Gastrocnemius medialis (tissue), 4 donors: ENCODE measurements at regions not wholly inside any gene's neighbourhood (a gene's known extent, or its start where the extent isn't known, plus 50 kb on each side); places are given as distances from the start of the nearest gene placed in this dataset.

Source experiments
- ATAC-seq, 2 donors: fragments of 150-250 bp; one replicate each; pipeline ENCODE4 v1.9.1; 2016
- DNase-seq, 2 donors: peaks; one replicate each; pipeline ENCODE4 v3.0.0-alpha.2; 2019
- H3K27ac ChIP-seq, 4 donors: fragments of 200-600 bp; sonication (generic); 1 replicate in 1 of 4; 2 replicates in 3 of 4; pipeline ENCODE4 v1.5.1; 2016 to 2018; ENCODE audit warnings: mild to moderate bottlenecking in 2 of 4, moderate library complexity in 1 of 4
- H3K27me3 ChIP-seq, 3 donors: fragments of 200-600 bp; sonication (generic) in 2 of 3; 1 replicate in 1 of 3; 2 replicates in 2 of 3; pipeline versions ENCODE4 v1.5.1 to v1.6.0; 2016 to 2019; ENCODE audit warnings: mild to moderate bottlenecking in 1 of 3, moderate library complexity in 1 of 3
- H3K36me3 ChIP-seq, 2 donors: fragments of 200-600 bp; sonication (generic) in 1 of 2; one replicate each; pipeline ENCODE4 v1.5.1; 2017 to 2018
- H3K4me1 ChIP-seq, 2 donors: fragments of 200-600 bp; sonication (generic) in 1 of 2; one replicate each; pipeline ENCODE4 v1.5.1; 2016 to 2017; ENCODE audit warnings: mild to moderate bottlenecking in 2 of 2
- H3K4me3 ChIP-seq, 4 donors: fragments of 200-600 bp; sonication (generic) in 3 of 4; 1 replicate in 1 of 4; 2 replicates in 3 of 4; pipeline ENCODE4 v1.5.1; 2016 to 2019; ENCODE audit warnings: mild to moderate bottlenecking in 2 of 4
- H3K9me3 ChIP-seq, 3 donors: fragments of 200-600 bp; sonication (generic) in 2 of 3; 1 replicate in 1 of 3; 2 replicates in 2 of 3; pipeline ENCODE4 v1.5.1; 2016 to 2019
- POLR2A ChIP-seq, 2 donors: fragments of 450-650 bp; IDR thresholded peaks; one replicate each; pipeline ENCODE4 v1.6.1; 2017; ENCODE audit warnings: antibody characterized with exemption in 2 of 2, mild to moderate bottlenecking in 2 of 2, moderate library complexity in 2 of 2
- in situ Hi-C, 4 donors: fragments of 200-750 bp; cut with MboI; loops; one replicate each; pipeline versions ENCODE4 v1.15.0 to v1.8.0; 2017; ENCODE audit warnings: low sequenced_read_pairs in 4 of 4
- intact Hi-C: fragments of 100-400 bp; cut with DNase I; formaldehyde crosslinking; loops from one replicate; pipeline ENCODE4 v1.15.1; 2023; ENCODE audit warnings: low total_unique reads
- TF ChIP-seq, protein P1 (sequence below), 5 experiments: fragments of 450-650 bp in 3 of 5; fragments of 200-600 bp in 2 of 5; sonication (generic) in 2 of 5; IDR thresholded peaks in 4 of 5; conservative IDR thresholded peaks in 1 of 5; 1 replicate in 4 of 5; 2 replicates in 1 of 5; pipeline ENCODE4 v1.5.1; 2016 to 2019; ENCODE audit warnings: antibody characterized with exemption in 5 of 5, mild to moderate bottlenecking in 3 of 5, moderate library complexity in 3 of 5

DNA sequence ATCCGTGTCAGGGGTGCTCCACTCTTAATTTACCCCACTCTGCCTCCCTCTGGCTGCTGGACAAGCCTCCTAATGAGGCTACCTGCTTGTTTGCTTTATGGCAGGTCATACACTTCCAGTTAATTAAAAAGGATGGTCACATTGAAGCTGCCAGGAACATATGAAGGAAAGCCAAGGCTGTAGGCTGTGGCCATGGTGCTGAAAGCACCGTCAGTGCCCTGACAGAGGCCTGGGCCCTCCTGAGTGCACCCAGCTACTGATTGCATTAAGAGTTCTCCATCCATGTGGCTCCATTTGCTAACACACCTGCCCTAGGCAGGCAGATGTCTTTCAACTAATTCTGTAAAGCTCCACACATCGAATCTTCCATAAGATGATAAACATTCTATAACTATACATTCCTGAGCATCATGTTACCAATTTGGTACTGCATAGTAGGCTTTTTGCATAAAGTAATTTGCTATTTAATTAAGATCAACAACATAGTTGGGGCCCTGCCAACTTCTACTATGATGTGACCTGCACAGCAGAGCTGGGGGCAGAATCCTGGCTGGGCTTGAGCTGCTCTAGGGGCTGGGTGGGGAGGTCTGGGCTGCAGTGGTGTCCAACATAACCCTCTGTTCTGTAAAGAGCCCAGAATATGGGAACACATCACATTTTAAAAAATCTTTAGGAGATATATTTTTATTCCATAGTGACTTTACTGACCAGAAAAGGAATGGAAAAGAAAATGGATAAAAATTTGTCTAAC, 224.8 kb downstream of the SIPA1L2 start:
- intact Hi-C loops: no loop called here

DNA sequence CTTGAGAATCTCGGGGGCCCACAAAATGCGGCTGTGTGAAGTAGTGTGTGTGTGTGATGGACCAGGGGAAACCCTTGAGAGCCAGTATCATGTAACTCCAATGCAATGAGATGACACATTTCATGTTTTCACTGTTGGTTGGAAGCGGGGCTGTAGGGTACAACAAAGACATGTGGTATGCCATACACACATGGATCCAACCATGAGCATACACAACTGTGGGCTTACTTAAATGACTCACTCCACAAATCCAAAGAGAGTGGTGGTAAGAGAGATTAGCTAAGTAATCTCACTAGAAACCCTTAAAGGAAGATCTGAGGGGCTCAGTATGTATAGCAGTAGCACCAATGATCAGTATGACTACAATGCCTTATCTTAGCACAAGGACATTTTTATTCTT, 225.7 kb downstream of the SIPA1L2 start:
- TF ChIP-seq, protein P1, sequence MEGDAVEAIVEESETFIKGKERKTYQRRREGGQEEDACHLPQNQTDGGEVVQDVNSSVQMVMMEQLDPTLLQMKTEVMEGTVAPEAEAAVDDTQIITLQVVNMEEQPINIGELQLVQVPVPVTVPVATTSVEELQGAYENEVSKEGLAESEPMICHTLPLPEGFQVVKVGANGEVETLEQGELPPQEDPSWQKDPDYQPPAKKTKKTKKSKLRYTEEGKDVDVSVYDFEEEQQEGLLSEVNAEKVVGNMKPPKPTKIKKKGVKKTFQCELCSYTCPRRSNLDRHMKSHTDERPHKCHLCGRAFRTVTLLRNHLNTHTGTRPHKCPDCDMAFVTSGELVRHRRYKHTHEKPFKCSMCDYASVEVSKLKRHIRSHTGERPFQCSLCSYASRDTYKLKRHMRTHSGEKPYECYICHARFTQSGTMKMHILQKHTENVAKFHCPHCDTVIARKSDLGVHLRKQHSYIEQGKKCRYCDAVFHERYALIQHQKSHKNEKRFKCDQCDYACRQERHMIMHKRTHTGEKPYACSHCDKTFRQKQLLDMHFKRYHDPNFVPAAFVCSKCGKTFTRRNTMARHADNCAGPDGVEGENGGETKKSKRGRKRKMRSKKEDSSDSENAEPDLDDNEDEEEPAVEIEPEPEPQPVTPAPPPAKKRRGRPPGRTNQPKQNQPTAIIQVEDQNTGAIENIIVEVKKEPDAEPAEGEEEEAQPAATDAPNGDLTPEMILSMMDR (IDR thresholded peaks at IDR 0.05 in 4 of 5, conservative IDR thresholded peaks at IDR 0.05 in 1 of 5): no peak
- no peak for TF ChIP-seq POLR2A (IDR thresholded peaks at IDR 0.05)

More for the DNA sequence above, 224.8 kb downstream of the SIPA1L2 start:
- no peak overlapping the region for H3K27ac ChIP-seq
- no peaks in the 10 kb centered on the region for H3K27me3 ChIP-seq
- DNase-seq (no peak), ATAC-seq (no peak)
- in situ Hi-C loops: no loop called here
- H3K4me1 ChIP-seq: no peaks in the 10 kb centered on the region
- H3K9me3 ChIP-seq: no peaks in the 10 kb centered on the region
- no peak overlapping the region for H3K4me3 ChIP-seq
- no peak for TF ChIP-seq POLR2A (IDR thresholded peaks at IDR 0.05)
- TF ChIP-seq, protein P1 (IDR thresholded peaks at IDR 0.05 in 4 of 5, conservative IDR thresholded peaks at IDR 0.05 in 1 of 5): no peak
- peaks cover 0 to 23% of the 10 kb centered on the region in 2 donors for H3K36me3 ChIP-seq

DNA sequence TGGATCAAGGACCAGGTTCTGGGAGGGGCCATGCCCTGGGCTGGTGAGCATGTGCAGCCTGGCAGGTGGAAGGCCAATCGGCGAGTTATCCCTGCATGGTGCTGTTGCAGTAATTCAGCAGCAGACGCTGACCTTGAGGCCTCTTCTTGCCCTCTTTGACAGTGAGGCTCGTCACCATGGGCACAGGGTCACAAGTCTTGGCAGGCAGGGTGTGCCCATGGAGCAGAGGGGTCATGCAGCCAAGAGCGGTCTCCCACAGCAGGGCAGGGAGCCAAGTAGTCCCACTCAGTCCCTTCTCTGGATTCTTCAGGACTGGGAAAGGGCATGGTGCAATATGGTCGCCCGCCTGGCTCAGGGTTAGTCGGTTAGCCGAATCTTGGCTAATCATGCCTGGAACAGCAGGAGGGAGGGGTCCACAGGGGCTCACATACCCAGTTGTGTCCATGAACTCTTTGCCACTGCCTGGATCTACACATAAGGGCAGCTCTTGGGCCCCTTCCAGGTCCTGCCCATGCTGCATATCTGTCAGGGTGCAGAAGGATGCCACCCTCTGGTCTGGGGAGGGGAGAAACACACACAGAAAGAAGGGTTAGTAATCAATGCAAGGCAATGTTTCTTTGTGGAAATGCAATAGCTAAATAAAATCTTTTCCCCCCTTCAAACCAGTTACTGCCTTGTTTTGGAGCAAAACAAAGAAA, 226.8 kb downstream of the SIPA1L2 start:
- TF ChIP-seq, protein P1 (IDR thresholded peaks at IDR 0.05 in 4 of 5, conservative IDR thresholded peaks at IDR 0.05 in 1 of 5): no peak
- TF ChIP-seq POLR2A (IDR thresholded peaks at IDR 0.05): no peak
- Histone ChIP-seq H3K36me3 (peaks cover 0 to 18% of the 10 kb centered on the region in 2 donors), H3K27me3 (no peaks in the 10 kb centered on the region), H3K4me3 (no peak overlapping the region), H3K9me3 (no peaks in the 10 kb centered on the region), H3K27ac (no peak overlapping the region), H3K4me1 (no peaks in the 10 kb centered on the region)
- in situ Hi-C loops (no loop called here), intact Hi-C loops (no loop called here)
- ATAC-seq (no peak), DNase-seq (no peak)

More for the DNA sequence above, 225.7 kb downstream of the SIPA1L2 start:
- Histone ChIP-seq H3K4me3 (no peak overlapping the region), H3K9me3 (no peaks in the 10 kb centered on the region), H3K27ac (no peak overlapping the region), H3K4me1 (no peaks in the 10 kb centered on the region), H3K27me3 (no peaks in the 10 kb centered on the region), H3K36me3 (peaks cover 0 to 19% of the 10 kb centered on the region in 2 donors)
- in situ Hi-C loops: no loop called here
- intact Hi-C loops: no loop called here
- no peak for DNase-seq
- ATAC-seq: no peak

DNA sequence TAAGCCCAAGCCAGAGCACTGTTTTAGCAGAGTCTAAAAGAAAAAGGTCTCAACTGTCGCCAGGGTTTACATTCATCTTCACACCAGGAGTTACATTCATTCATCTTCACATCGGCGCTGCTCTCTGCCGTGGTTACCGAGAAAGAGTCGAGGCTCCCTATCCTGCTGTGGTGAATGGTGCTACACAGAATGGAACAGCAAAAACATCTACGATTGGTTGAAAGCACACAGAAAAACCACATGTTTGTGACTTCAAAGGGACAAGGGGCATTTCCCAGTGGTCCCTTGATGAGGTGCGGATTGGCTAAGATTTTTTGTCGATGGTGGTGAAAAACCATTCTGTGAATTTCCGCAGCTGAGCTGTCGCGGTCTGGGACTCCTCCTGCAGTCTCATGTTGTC, 231.1 kb downstream of the SIPA1L2 start:
- H3K4me1 ChIP-seq: no peaks in the 10 kb centered on the region
- intact Hi-C loops: no loop called here
- no peak for TF ChIP-seq POLR2A (IDR thresholded peaks at IDR 0.05)
- TF ChIP-seq, protein P1 (IDR thresholded peaks at IDR 0.05 in 4 of 5, conservative IDR thresholded peaks at IDR 0.05 in 1 of 5): no peak
- H3K27ac ChIP-seq: no peak overlapping the region
- H3K36me3 ChIP-seq: peaks cover 0 to 18% of the 10 kb centered on the region in 2 donors
- no peak for ATAC-seq
- in situ Hi-C loops: no loop called here
- H3K4me3 ChIP-seq: no peak overlapping the region
- H3K27me3 ChIP-seq: no peaks in the 10 kb centered on the region
- no peaks in the 10 kb centered on the region for H3K9me3 ChIP-seq
- DNase-seq: no peak
